ENCODE measurements at regions not wholly inside any gene's neighbourhood (a gene's known extent, or its start where the extent isn't known, plus 50 kb on each side); places are given as distances from the start of the nearest gene placed in this dataset.

DNA sequence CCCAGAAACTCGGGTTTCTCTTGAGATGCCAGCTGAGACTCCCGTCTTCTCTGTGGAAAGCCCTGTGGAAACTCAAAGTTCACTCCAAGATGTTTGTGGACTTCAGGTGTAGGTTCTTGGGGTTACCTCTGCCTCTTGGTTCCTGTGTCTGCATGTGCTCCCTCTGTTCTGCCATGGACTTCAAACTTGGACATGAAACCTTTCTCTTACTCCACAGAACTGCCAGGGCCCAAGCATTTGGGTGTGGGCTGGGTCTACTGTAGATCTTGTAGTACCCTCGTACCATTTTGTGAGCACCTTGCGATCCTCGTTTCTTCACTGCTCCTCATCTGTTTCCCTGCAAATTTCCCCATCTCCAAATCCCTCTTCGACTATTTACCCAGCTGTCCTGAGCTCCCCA lies 175.5 kb downstream of the HAUS1 start:
- no peaks in the 10 kb centered on the region for H4K20me1 ChIP-seq (ENCODE audit: insufficient read depth)
- no peaks in the 10 kb centered on the region for H3K27me3 ChIP-seq (replicated peaks; ENCODE audit: insufficient read depth)
- no peaks in the 10 kb centered on the region for H3K9me2 ChIP-seq (ENCODE audit: insufficient read depth)
- no peak for DNase-seq
- no peak overlapping the region for H2AFZ ChIP-seq
- in situ Hi-C loops (cut with MboI): loop anchor here (10.0 kb wide), 1 partner anchor 375 kb away; the partner anchor contains the start of gene LOXHD1
- no peaks in the 10 kb centered on the region for H3K36me3 ChIP-seq (ENCODE audit: low read depth)
- no peak overlapping the region for H3K4me2 ChIP-seq (ENCODE audit: unreplicated experiment)
- no peak overlapping the region for H3K4me3 ChIP-seq
- 0 out of 2 replicates have a peak, but pooled peaks cover 5% of the 10 kb centered on the region for H3F3A ChIP-seq (ENCODE audit: insufficient read depth)
- no peaks in the 10 kb centered on the region for H3K79me2 ChIP-seq (ENCODE audit: insufficient read depth)
- H3K9ac ChIP-seq: no peak overlapping the region
- H3K4me1 ChIP-seq (ENCODE audit: insufficient read depth): peaks cover 10% of the 10 kb centered on the region
- no peak overlapping the region for H3K27ac ChIP-seq
- H3K9me3 ChIP-seq (ENCODE audit: low read depth): no peaks in the 10 kb centered on the region
- WGBS, 2 experiments (ENCODE audit: low coverage in 1 of 2, low lambda C conversion rate in 2 of 2, missing lambda C conversion rate in 2 of 2): 97 to 98% methylated on average over 6 of the region's 6 CpGs
- TF ChIP-seq EZH2phosphoT487 (IDR thresholded peaks at IDR 0.05; ENCODE audit: insufficient read depth, low read depth): no peak
- no peak for TF ChIP-seq EZH2 (IDR thresholded peaks at IDR 0.05; ENCODE audit: insufficient read depth, poor library complexity, severe bottlenecking)

DNA sequence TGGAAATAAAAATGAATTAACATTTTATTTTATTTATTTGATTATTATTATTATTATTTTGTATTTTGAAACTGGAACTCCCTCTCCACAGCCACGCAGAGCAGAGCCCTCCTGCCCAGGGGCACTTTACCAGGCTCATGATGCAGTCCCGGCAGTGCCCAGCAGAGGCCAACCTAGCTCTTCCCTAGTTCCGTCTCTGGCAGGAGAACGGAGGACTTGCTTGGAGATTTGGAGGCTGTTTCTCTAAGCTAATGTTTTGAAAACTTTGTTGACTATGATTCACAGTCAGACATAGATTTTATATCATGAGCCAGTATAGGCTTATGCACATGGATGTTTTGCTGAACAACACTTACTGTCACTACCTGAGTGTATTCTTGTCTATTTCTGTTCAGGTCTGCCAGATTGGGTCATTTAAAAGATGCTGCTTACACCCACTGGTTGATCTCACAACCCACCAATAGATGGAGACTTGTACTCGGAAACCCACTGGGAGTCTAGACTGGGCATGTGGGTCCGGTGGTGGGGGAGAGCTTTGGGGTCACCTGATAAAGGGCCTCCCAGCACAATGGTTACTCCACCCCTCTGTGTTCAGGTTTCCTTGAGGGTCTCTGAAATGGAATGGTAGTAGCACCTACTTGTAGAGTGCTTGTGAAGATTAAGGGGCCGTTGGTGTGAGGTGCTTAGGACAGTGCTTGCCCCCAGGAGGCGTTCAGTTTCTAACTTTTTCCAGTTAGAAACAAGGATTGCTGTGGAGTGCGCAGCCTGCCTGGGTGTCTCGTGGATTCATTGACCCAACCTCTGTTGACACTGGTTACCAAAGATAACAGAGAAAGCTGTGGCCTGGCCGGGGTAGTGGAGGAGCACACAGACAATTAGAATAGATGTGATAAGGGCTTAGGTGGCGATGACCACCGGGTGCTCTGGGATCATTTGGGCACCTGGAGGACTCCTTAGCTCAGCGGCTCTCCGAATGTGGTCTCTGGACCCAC lies 177.3 kb downstream of the HAUS1 start:
- no peaks in the 10 kb centered on the region for H3K9me2 ChIP-seq (ENCODE audit: insufficient read depth)
- no peaks in the 10 kb centered on the region for H3K27me3 ChIP-seq (replicated peaks; ENCODE audit: insufficient read depth)
- H3K36me3 ChIP-seq (ENCODE audit: low read depth): no peaks in the 10 kb centered on the region
- H3K9ac ChIP-seq: no peak overlapping the region
- H3F3A ChIP-seq (ENCODE audit: insufficient read depth): 0 out of 2 replicates have a peak, but pooled peaks cover 5% of the 10 kb centered on the region
- 59 to 61% methylated on average over 15 of the region's 15 CpGs for WGBS, 2 experiments (ENCODE audit: low coverage in 1 of 2, low lambda C conversion rate in 2 of 2, missing lambda C conversion rate in 2 of 2)
- H4K20me1 ChIP-seq (ENCODE audit: insufficient read depth): no peaks in the 10 kb centered on the region
- H3K4me3 ChIP-seq: no peak overlapping the region
- no peak overlapping the region for H2AFZ ChIP-seq
- no peaks in the 10 kb centered on the region for H3K9me3 ChIP-seq (ENCODE audit: low read depth)
- H3K4me2 ChIP-seq (ENCODE audit: unreplicated experiment): no peak overlapping the region
- no peaks in the 10 kb centered on the region for H3K79me2 ChIP-seq (ENCODE audit: insufficient read depth)
- no peak overlapping the region for H3K27ac ChIP-seq
- no peak for TF ChIP-seq EZH2 (IDR thresholded peaks at IDR 0.05; ENCODE audit: insufficient read depth, poor library complexity, severe bottlenecking)
- TF ChIP-seq EZH2phosphoT487 (IDR thresholded peaks at IDR 0.05; ENCODE audit: insufficient read depth, low read depth): no peak
- peak; percentile 89 for DNase-seq
- peaks cover 10% of the 10 kb centered on the region for H3K4me1 ChIP-seq (ENCODE audit: insufficient read depth)
- in situ Hi-C loops (cut with MboI): loop anchor here (10.0 kb wide), 1 partner anchor 373 kb away; the partner anchor contains the start of gene LOXHD1

DNA sequence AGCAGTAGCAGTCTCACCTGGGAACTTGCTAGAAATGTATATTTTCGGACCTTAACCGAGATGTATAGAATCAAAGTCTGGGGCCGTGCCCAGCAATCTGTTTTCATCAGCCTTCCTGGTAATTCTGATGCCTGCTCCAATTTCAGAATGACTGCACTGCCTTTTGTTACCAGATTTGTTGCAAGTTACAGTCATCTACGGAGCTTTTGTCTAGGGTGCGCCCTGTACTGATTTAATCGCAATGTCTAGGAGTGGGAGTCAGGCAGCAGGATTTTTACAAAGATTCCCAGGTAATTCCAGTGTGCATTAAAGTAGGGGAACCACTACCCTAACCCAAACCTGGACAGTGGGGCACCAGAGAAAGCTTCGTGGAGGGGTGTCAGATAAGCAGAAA lies 178.0 kb downstream of the HAUS1 start:
- Histone ChIP-seq H3K79me2 (ENCODE audit: insufficient read depth) (no peaks in the 10 kb centered on the region), H3K36me3 (ENCODE audit: low read depth) (no peaks in the 10 kb centered on the region), H3K27me3 (replicated peaks; ENCODE audit: insufficient read depth) (no peaks in the 10 kb centered on the region), H3K9me2 (ENCODE audit: insufficient read depth) (no peaks in the 10 kb centered on the region), H3K9me3 (ENCODE audit: low read depth) (no peaks in the 10 kb centered on the region), H3F3A (ENCODE audit: insufficient read depth) (0 out of 2 replicates have a peak, but pooled peaks cover 5% of the 10 kb centered on the region), H3K4me3 (no peak overlapping the region), H3K4me2 (ENCODE audit: unreplicated experiment) (no peak overlapping the region), H4K20me1 (ENCODE audit: insufficient read depth) (no peaks in the 10 kb centered on the region), H3K9ac (no peak overlapping the region), H3K27ac (no peak overlapping the region), H3K4me1 (ENCODE audit: insufficient read depth) (peaks cover 10% of the 10 kb centered on the region), H2AFZ (no peak overlapping the region)
- in situ Hi-C loops (cut with MboI): loop anchor here (10.0 kb wide), 1 partner anchor 373 kb away; the partner anchor contains the start of gene LOXHD1
- TF ChIP-seq EZH2phosphoT487 (IDR thresholded peaks at IDR 0.05; ENCODE audit: insufficient read depth, low read depth) (no peak), EZH2 (IDR thresholded peaks at IDR 0.05; ENCODE audit: insufficient read depth, poor library complexity, severe bottlenecking) (no peak)
- WGBS, 2 experiments (ENCODE audit: low coverage in 1 of 2, low lambda C conversion rate in 2 of 2, missing lambda C conversion rate in 2 of 2): 90% methylated on average over 7 of the region's 7 CpGs
- no peak for DNase-seq

GRCh38 chr18:46282646-46283045 lies 178.5 kb downstream of the HAUS1 start:
- no peak overlapping the region for H3K4me3 ChIP-seq
- no peaks in the 10 kb centered on the region for H3K36me3 ChIP-seq (ENCODE audit: low read depth)
- no peak overlapping the region for H3K9ac ChIP-seq
- H3K9me3 ChIP-seq (ENCODE audit: low read depth): no peaks in the 10 kb centered on the region
- peaks cover 10% of the 10 kb centered on the region for H3K4me1 ChIP-seq (ENCODE audit: insufficient read depth)
- 0 out of 2 replicates have a peak, but pooled peaks cover 5% of the 10 kb centered on the region for H3F3A ChIP-seq (ENCODE audit: insufficient read depth)
- no peaks in the 10 kb centered on the region for H3K9me2 ChIP-seq (ENCODE audit: insufficient read depth)
- no peak overlapping the region for H2AFZ ChIP-seq
- no peak overlapping the region for H3K4me2 ChIP-seq (ENCODE audit: unreplicated experiment)
- TF ChIP-seq EZH2 (IDR thresholded peaks at IDR 0.05; ENCODE audit: insufficient read depth, poor library complexity, severe bottlenecking): no peak
- TF ChIP-seq EZH2phosphoT487 (IDR thresholded peaks at IDR 0.05; ENCODE audit: insufficient read depth, low read depth): no peak
- no peaks in the 10 kb centered on the region for H3K27me3 ChIP-seq (replicated peaks; ENCODE audit: insufficient read depth)
- no peak for DNase-seq
- WGBS, 2 experiments (ENCODE audit: low coverage in 1 of 2, low lambda C conversion rate in 2 of 2, missing lambda C conversion rate in 2 of 2): 86 to 87% methylated on average over 7 of the region's 7 CpGs
- H3K27ac ChIP-seq: no peak overlapping the region
- no peaks in the 10 kb centered on the region for H4K20me1 ChIP-seq (ENCODE audit: insufficient read depth)
- in situ Hi-C loops (cut with MboI): loop anchor here (10.0 kb wide), 1 partner anchor 372 kb away; the partner anchor contains the start of gene LOXHD1
- H3K79me2 ChIP-seq (ENCODE audit: insufficient read depth): no peaks in the 10 kb centered on the region
